ENCODE measurements at regions not wholly inside any gene's neighbourhood (a gene's known extent, or its start where the extent isn't known, plus 50 kb on each side); places are given as distances from the start of the nearest gene placed in this dataset.

DNA sequence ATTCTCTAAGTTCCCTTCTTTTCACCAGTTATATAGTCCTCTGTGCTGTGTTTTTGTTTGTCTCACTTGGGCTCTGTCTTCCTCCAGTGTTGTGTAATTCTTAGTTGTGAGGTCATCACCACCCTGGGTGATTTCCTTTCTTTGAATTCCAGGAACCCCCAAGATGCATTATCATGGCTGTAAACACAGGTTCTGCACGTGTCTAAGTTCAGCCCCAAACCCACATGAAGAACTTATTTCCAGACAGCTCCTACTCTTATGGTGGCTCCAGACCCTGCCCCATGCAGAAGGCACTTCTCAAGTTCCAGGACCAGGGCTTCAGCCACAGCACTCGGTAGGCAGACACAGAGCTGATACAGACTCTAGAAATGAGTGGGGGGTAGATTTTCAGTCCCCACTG is 560.5 kb downstream of the BCL11B start:
- Mint-ChIP-seq H3K4me3 (peak overlapping the region; percentile 5), H3K36me3 (ENCODE audit: low read depth) (no peaks in the 10 kb centered on the region), H3K9me3 (ENCODE audit: insufficient read depth) (no peaks in the 10 kb centered on the region), H3K27ac (peak overlapping the region; percentile 33), H3K27me3 (ENCODE audit: low read depth) (no peaks in the 10 kb centered on the region), H3K4me1 (ENCODE audit: low read depth) (peaks cover 25% of the 10 kb centered on the region)
- DNase-seq: peak; percentile 26
- ChIA-PET CTCF (no interaction called here), POLR2A (no interaction called here)
- ATAC-seq: peak; percentile 60

DNA sequence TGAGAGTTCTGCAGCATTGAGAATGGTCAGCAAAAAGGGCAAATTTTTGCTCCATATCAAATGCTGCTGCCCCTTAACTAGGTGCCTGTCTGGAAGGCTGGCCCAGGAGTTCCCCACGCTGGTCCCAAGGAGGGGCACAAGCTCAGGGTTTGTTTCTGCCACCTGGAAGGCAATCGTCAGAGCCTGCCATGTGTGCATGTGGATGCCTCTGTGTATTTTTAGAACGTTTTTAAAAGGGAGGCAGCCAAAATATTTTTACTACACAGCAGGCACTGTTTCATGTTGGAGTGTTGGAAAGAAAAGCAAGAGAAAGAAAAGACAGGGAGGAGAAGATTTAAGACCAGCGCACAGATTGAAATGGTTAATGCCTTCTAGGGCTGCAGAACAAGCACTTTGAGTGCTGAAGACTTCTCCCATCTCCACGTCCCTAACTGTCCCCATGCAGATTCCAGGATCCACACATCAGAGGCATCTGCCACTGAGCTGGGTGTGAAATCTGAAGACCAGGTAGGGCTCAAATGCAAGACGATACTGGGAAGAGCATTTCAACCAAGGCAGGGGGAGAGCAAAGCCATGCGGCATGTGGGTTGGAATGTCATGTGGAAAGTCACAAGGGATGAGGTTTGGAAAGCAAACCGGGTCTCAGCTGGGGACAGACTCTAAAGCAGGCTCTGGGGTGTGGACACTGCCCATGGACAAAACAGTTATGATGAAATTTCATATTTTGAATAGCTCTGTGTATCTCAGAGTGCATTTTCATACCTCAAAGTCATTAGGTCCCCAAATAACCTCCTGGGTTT is 557.2 kb downstream of the BCL11B start:
- POLR2A ChIA-PET: no interaction called here
- H3K4me3 Mint-ChIP-seq: no peak overlapping the region
- H3K9me3 Mint-ChIP-seq (ENCODE audit: insufficient read depth): no peaks in the 10 kb centered on the region
- peaks cover 16% of the 10 kb centered on the region for H3K4me1 Mint-ChIP-seq (ENCODE audit: low read depth)
- DNase-seq (no peak), ATAC-seq (no peak)
- CTCF ChIA-PET: no interaction called here
- no peaks in the 10 kb centered on the region for H3K27me3 Mint-ChIP-seq (ENCODE audit: low read depth)
- H3K27ac Mint-ChIP-seq: no peak overlapping the region
- H3K36me3 Mint-ChIP-seq (ENCODE audit: low read depth): no peaks in the 10 kb centered on the region

DNA sequence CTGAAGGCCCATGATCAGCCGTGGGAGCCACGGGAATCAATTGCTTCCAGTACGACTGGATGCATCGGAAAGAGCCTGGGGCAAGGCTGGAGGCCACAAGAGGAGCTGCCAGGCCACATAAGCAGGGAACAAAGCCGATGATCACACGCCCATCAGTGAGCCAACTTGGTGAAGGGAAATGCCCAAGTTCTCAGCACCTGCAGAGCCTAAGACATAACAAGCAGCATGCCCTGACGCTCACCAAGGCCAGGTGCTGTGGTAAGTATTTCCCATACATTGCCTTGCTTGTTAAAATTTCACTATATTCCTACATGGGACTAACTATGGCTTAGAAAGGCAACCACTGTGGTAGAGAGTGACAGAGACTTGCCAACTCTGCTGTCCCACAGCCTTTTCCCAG is 555.9 kb downstream of the BCL11B start:
- POLR2A ChIA-PET: no interaction called here
- ATAC-seq (no peak), DNase-seq (no peak)
- Mint-ChIP-seq H3K27ac (no peak overlapping the region), H3K4me1 (ENCODE audit: low read depth) (peaks cover 9% of the 10 kb centered on the region), H3K9me3 (ENCODE audit: insufficient read depth) (no peaks in the 10 kb centered on the region), H3K27me3 (ENCODE audit: low read depth) (no peaks in the 10 kb centered on the region), H3K36me3 (ENCODE audit: low read depth) (no peaks in the 10 kb centered on the region), H3K4me3 (no peak overlapping the region)
- CTCF ChIA-PET: no interaction called here

DNA sequence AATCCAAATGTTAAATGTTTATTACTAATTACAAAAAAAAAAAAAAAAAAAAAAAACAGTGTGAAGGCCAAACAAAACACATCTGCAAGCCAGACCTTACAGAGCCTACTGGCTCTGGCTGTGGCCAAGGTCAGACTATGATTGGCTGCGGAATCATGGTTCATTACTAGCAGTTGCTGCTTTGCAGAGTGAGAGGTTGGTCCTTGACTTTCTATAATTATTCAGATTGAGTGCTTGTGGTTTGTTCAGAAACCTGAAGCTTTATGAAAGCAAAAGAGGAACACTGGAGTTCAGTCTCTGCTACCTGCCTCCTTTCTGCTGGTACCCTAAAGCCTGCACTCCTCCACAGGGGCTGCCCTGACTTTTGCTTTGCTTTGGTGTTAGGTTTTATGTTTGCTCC is 550.9 kb downstream of the BCL11B start:
- ChIA-PET POLR2A (no interaction called here), CTCF (interaction anchor here (1.5 kb wide), 1 partner anchor 599 kb away, joined by 3 read pairs; no protein-coding TSS in a partner anchor)
- ATAC-seq: no peak
- no peaks in the 10 kb centered on the region for H3K9me3 Mint-ChIP-seq (ENCODE audit: insufficient read depth)
- H3K27ac Mint-ChIP-seq: no peak overlapping the region
- DNase-seq: no peak
- H3K4me1 Mint-ChIP-seq (ENCODE audit: low read depth): no peaks in the 10 kb centered on the region
- no peaks in the 10 kb centered on the region for H3K36me3 Mint-ChIP-seq (ENCODE audit: low read depth)
- peaks cover 3% of the 10 kb centered on the region for H3K27me3 Mint-ChIP-seq (ENCODE audit: low read depth)
- H3K4me3 Mint-ChIP-seq: no peak overlapping the region

DNA sequence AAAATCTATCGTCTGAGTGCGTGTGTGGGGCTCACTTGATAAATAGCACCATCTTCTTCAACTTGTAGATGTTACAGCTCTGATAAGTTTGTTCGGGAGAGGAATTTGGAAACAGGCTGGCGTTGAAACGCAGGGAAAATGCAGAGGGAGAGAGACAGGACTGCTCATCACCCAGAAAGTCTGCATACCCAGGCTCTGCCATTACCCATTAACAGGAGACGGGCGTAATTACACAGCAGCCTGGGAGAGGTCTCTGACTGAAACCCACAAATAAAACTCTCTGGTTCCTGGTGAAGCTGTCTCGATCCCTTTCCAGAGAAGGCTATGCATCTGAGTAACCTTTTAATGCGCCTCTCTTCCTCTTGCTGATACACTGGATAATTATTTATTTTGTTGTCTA is 547.3 kb downstream of the BCL11B start:
- Mint-ChIP-seq H3K36me3 (ENCODE audit: low read depth) (no peaks in the 10 kb centered on the region), H3K4me1 (ENCODE audit: low read depth) (no peaks in the 10 kb centered on the region), H3K27me3 (ENCODE audit: low read depth) (peaks cover 5% of the 10 kb centered on the region), H3K9me3 (ENCODE audit: insufficient read depth) (no peaks in the 10 kb centered on the region), H3K27ac (no peak overlapping the region), H3K4me3 (no peak overlapping the region)
- no peak for DNase-seq
- ATAC-seq: no peak
- ChIA-PET CTCF (no interaction called here), POLR2A (no interaction called here)

DNA sequence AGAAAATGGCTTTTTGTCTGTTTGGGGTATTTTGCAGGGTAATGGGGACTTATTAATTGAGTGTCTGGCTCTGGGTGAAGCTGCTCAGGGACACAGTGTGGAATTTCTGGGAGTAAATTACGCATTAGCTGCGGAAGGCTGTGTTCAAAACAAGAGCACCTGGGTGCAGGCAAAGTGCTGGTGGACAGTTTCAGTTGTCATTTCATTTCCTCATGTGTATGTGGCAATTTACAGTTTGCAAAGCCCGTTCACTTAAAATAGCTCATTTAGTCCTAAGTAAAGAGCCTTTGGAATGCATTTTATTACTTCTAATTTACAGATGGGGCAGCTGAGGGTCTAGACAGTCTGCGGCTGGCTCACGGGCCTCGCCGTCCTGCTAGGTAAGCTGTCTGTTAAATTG is 546.8 kb downstream of the BCL11B start:
- H3K27ac Mint-ChIP-seq: no peak overlapping the region
- DNase-seq: no peak
- no peaks in the 10 kb centered on the region for H3K9me3 Mint-ChIP-seq (ENCODE audit: insufficient read depth)
- no peak overlapping the region for H3K4me3 Mint-ChIP-seq
- ATAC-seq: no peak
- POLR2A ChIA-PET: no interaction called here
- CTCF ChIA-PET: no interaction called here
- no peaks in the 10 kb centered on the region for H3K36me3 Mint-ChIP-seq (ENCODE audit: low read depth)
- H3K27me3 Mint-ChIP-seq (ENCODE audit: low read depth): peaks cover 5% of the 10 kb centered on the region
- H3K4me1 Mint-ChIP-seq (ENCODE audit: low read depth): no peaks in the 10 kb centered on the region

DNA sequence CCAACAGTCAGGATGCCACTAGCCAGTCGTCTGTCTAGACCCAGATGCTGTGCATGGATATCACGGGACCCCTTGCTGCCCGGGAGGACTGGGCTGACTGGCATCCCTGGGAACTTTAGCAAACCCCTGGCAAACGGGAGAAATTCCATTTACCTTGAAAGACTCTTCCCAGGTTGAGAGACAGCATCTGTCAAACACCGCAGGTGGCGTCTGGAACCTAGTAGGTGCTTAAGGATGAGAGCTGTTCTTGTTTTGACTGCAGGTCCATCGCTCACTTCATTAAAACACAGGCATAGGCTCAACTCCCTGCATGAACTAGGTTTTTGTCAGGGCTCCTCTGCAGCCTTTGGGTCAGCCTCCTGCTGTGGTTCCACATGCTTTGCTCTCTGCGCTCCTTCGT is 546.3 kb downstream of the BCL11B start:
- Mint-ChIP-seq H3K4me1 (ENCODE audit: low read depth) (no peaks in the 10 kb centered on the region), H3K9me3 (ENCODE audit: insufficient read depth) (no peaks in the 10 kb centered on the region), H3K27me3 (ENCODE audit: low read depth) (peaks cover 5% of the 10 kb centered on the region), H3K36me3 (ENCODE audit: low read depth) (no peaks in the 10 kb centered on the region), H3K27ac (no peak overlapping the region), H3K4me3 (no peak overlapping the region)
- DNase-seq (no peak), ATAC-seq (no peak)
- POLR2A ChIA-PET: no interaction called here
- CTCF ChIA-PET: no interaction called here

DNA sequence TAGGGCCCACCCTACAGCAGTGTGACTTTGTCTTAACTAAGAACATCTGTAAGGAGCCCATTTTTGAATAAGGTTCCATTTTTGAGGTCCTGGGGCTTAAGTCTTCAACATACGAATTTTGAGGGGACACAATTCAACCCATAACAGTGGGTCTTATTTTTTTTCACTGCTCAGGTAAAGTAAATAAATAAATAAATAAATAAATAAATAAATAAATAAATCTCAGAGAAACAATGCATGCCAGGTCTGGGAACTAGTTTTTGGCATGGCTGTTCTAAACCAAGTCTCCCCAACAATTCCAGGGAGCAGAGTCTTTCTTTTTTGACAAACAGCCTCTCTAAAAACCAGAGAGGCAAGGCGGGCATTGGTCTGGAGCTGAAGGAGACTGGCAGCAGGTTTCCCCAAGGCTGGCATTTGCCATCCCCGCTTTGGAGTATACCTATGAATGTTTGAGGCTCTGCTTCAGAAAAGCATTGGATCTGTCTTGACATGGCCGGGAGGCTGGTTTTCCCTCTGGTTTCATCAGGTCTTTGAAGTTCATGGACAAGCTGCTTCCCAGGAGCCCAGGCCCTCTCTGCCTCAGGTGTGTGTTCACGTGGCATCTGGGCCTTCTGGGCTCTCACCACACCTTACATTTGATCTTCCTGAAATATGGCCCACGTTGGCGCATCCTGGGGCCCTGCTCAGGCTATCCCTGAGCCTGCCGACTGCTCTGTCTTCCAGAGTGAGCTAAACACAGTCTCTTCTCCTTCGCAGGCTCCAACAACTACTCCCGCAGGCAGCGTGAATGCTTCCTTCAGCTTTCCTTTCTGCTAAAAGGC is 545.2 kb downstream of the BCL11B start:
- no peaks in the 10 kb centered on the region for H3K9me3 Mint-ChIP-seq (ENCODE audit: insufficient read depth)
- CTCF ChIA-PET: no interaction called here
- H3K27ac Mint-ChIP-seq: no peak overlapping the region
- DNase-seq (no peak), ATAC-seq (no peak)
- peaks cover 5% of the 10 kb centered on the region for H3K27me3 Mint-ChIP-seq (ENCODE audit: low read depth)
- H3K36me3 Mint-ChIP-seq (ENCODE audit: low read depth): no peaks in the 10 kb centered on the region
- no peak overlapping the region for H3K4me3 Mint-ChIP-seq
- POLR2A ChIA-PET: interaction anchor here (0.6 kb wide), 1 partner anchor 190 kb away, joined by 3 read pairs; no protein-coding TSS in a partner anchor
- H3K4me1 Mint-ChIP-seq (ENCODE audit: low read depth): no peaks in the 10 kb centered on the region

DNA sequence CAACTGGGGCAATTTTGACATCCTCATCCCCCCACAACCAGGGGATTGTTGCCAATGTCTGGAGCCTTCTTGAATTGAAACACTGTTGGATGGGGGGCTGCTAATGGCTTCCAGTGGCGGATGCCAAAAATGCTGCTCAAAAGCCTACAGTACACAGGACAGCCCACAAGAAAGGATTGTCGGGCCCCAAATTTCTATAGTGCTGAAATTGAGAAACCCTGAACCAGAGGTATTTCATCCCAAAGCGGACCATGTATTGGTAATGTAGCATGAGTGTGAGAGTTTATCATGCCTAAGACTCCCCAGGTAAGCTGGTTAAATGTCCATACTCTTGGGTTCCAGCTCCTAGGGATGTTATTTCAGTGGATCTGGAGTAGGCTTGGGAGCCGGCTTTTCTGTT is 544.0 kb downstream of the BCL11B start:
- Mint-ChIP-seq H3K27ac (no peak overlapping the region), H3K9me3 (ENCODE audit: insufficient read depth) (no peaks in the 10 kb centered on the region), H3K4me1 (ENCODE audit: low read depth) (no peaks in the 10 kb centered on the region), H3K27me3 (ENCODE audit: low read depth) (peaks cover 5% of the 10 kb centered on the region), H3K4me3 (no peak overlapping the region), H3K36me3 (ENCODE audit: low read depth) (no peaks in the 10 kb centered on the region)
- DNase-seq (no peak), ATAC-seq (no peak)
- CTCF ChIA-PET: no interaction called here
- POLR2A ChIA-PET: no interaction called here

DNA sequence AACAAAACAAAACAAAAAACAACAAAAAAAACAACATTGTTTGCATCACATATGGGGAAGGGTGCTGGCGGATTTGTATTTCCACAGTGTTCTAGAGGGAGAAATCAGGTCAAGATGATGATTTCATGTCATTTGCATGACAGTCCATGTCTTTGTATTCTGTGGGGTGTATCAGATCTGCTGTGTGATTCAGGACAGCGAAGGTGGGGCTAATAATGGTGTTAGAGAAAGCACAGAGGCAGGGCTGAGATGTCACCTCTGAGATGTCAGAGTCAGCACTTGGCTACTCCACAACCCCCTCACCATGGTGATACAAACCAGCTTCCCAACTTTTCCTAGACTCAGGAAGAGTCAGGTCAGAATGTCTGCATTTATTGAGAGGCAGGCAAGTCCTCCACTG is 543.2 kb downstream of the BCL11B start:
- peaks cover 5% of the 10 kb centered on the region for H3K27me3 Mint-ChIP-seq (ENCODE audit: low read depth)
- no peaks in the 10 kb centered on the region for H3K4me1 Mint-ChIP-seq (ENCODE audit: low read depth)
- ChIA-PET CTCF (no interaction called here), POLR2A (no interaction called here)
- no peaks in the 10 kb centered on the region for H3K9me3 Mint-ChIP-seq (ENCODE audit: insufficient read depth)
- H3K27ac Mint-ChIP-seq: no peak overlapping the region
- ATAC-seq (no peak), DNase-seq (no peak)
- H3K4me3 Mint-ChIP-seq: no peak overlapping the region
- H3K36me3 Mint-ChIP-seq (ENCODE audit: low read depth): no peaks in the 10 kb centered on the region

DNA sequence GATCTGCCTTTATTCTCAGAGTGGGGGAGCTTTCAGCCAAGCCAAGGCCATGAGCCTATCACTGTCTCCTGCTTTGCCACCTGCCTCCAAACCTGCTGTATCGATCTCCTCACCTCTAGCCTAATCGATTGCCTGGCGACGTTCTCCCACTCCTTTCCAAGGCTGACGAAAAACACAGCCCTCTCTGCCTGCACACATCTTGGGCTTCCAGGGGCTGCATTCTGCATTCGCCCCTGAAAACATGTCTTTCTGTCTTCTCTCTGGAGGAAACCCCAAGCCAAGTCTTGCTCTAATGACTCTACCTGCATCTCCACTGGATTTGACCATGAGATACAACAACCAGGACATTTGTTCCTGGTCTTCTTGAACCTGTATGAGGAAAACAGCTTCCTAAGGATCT is 540.7 kb downstream of the BCL11B start:
- CTCF ChIA-PET: no interaction called here
- no peak for DNase-seq
- Mint-ChIP-seq H3K9me3 (ENCODE audit: insufficient read depth) (no peaks in the 10 kb centered on the region), H3K27me3 (ENCODE audit: low read depth) (peaks cover 2% of the 10 kb centered on the region), H3K4me3 (no peak overlapping the region), H3K36me3 (ENCODE audit: low read depth) (no peaks in the 10 kb centered on the region), H3K4me1 (ENCODE audit: low read depth) (no peaks in the 10 kb centered on the region), H3K27ac (no peak overlapping the region)
- no peak for ATAC-seq
- POLR2A ChIA-PET: interaction anchor here (0.7 kb wide), 1 partner anchor 119 kb away, joined by 3 read pairs; no protein-coding TSS in a partner anchor

DNA sequence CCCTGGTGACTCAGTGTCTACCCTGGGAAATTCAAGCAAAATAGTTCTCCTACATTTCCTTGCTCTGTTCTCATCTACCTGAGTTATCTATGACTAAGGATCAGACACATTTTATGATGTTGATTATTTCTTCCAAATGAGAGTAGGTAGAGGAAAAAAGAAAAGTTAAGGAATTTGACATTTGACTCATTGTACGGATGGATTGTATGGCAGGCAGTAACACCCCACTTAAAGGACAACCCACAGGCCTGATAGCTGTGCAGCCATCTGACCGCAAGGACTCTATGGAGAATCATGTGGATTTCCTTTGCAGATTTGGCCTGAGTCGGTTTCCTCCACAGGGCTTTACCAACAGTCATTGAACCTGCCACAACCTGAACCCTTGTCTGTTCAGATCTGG is 540.3 kb downstream of the BCL11B start:
- ChIA-PET CTCF (no interaction called here), POLR2A (no interaction called here)
- no peak for DNase-seq
- Mint-ChIP-seq H3K9me3 (ENCODE audit: insufficient read depth) (no peaks in the 10 kb centered on the region), H3K4me3 (no peak overlapping the region), H3K4me1 (ENCODE audit: low read depth) (no peaks in the 10 kb centered on the region), H3K27me3 (ENCODE audit: low read depth) (peaks cover 2% of the 10 kb centered on the region), H3K36me3 (ENCODE audit: low read depth) (no peaks in the 10 kb centered on the region), H3K27ac (no peak overlapping the region)
- ATAC-seq: no peak

All from activated CD8-positive, alpha-beta T cell treated with anti-CD3 and anti-CD28 coated beads, Interleukin-2, amount 10 ng/mL, durations not matched to agents 7 days and 5 days (primary cell).